Loucy (cell line): ENCODE measurements at regions not wholly inside any gene's neighbourhood (a gene's known extent, or its start where the extent isn't known, plus 50 kb on each side); places are given as distances from the start of the nearest gene placed in this dataset.

ENCODE experiments used
- H2AFZ ChIP-seq: fragments of 200-600 bp; sonication (generic); 2 replicates; pipeline ENCODE4 v1.6.0; 2016; ENCODE audit warnings: antibody characterized with exemption, mild to moderate bottlenecking, low read length, moderate library complexity
- H3F3A ChIP-seq: fragments of 200-600 bp; 2 replicates; pipeline ENCODE4 v1.6.0; 2016; ENCODE audit warnings: antibody characterized with exemption, low read depth, mild to moderate bottlenecking
- H3K27me3 ChIP-seq: fragments of 200-600 bp; sonication (generic); 2 replicates; pipeline ENCODE4 v1.6.1; 2014; ENCODE audit warnings: low read length, mild to moderate bottlenecking; ENCODE audit not compliant: insufficient read depth, poor library complexity, severe bottlenecking
- H3K36me3 ChIP-seq: fragments of 200-600 bp; sonication (generic); 2 replicates; pipeline ENCODE4 v1.6.1; 2016; ENCODE audit warnings: low read length; ENCODE audit not compliant: insufficient read depth
- H3K4me1 ChIP-seq: fragments of 200-600 bp; sonication (generic); 2 replicates; pipeline ENCODE4 v1.5.1; 2014; ENCODE audit warnings: low read length, mild to moderate bottlenecking; ENCODE audit not compliant: insufficient read depth, poor library complexity, severe bottlenecking
- H3K4me2 ChIP-seq: fragments of 200-600 bp; sonication (generic); 2 replicates; pipeline ENCODE4 v1.6.0; 2014; ENCODE audit warnings: antibody characterized with exemption, low read length, low read depth, mild to moderate bottlenecking; ENCODE audit not compliant: poor library complexity, severe bottlenecking
- H3K4me3 ChIP-seq: fragments of 200-600 bp; sonication (generic); 2 replicates; pipeline ENCODE4 v1.5.1; 2014; ENCODE audit warnings: low read length, mild to moderate bottlenecking, mixed read lengths; ENCODE audit not compliant: poor library complexity, severe bottlenecking
- H3K79me2 ChIP-seq: fragments of 200-600 bp; sonication (generic); 2 replicates; pipeline ENCODE4 v1.6.1; 2014; ENCODE audit warnings: low read length; ENCODE audit not compliant: insufficient read depth
- H3K9ac ChIP-seq: fragments of 200-600 bp; sonication (generic); 2 replicates; pipeline ENCODE4 v1.6.0; 2014; ENCODE audit warnings: mild to moderate bottlenecking, low read depth, low read length, moderate library complexity; ENCODE audit not compliant: poor library complexity, severe bottlenecking
- H3K9me2 ChIP-seq: fragments of 200-600 bp; sonication (generic); replicated peaks from 2 replicates; pipeline ENCODE4 v1.6.1; 2016; ENCODE audit warnings: low read depth, low read length, mixed read lengths
- H3K9me3 ChIP-seq: fragments of 200-600 bp; sonication (generic); 2 replicates; pipeline ENCODE4 v1.6.1; 2014; ENCODE audit warnings: mild to moderate bottlenecking, antibody characterized with exemption, low read length, low read depth; ENCODE audit not compliant: insufficient read depth
- H4K20me1 ChIP-seq: fragments of 200-600 bp; sonication (generic); 2 replicates; pipeline ENCODE4 v1.6.0; 2014; ENCODE audit warnings: antibody characterized with exemption, low read length, mild to moderate bottlenecking; ENCODE audit not compliant: insufficient read depth, poor library complexity, severe bottlenecking
- CTCF ChIP-seq: fragments of 200-600 bp; sonication (generic); conservative IDR thresholded peaks from 2 replicates; pipeline ENCODE4 v1.5.1; 2014; ENCODE audit warnings: mild to moderate bottlenecking, antibody characterized with exemption, low read length
- EZH2phosphoT487 ChIP-seq: fragments of 200-600 bp; IDR thresholded peaks from 2 replicates; pipeline ENCODE4 v1.6.1; 2018; ENCODE audit warnings: antibody characterized with exemption, mild to moderate bottlenecking, moderate library complexity, borderline replicate concordance

- TF ChIP-seq EZH2phosphoT487 (no peak), CTCF (no peak)
- Histone ChIP-seq H3K4me1 (peaks cover 29% of the 10 kb centered on the region), H3K9ac (no peak overlapping the region), H3K27me3 (no peaks in the 10 kb centered on the region), H3K79me2 (no peaks in the 10 kb centered on the region), H3K9me2 (no peaks in the 10 kb centered on the region), H2AFZ (0 out of 2 replicates have a peak overlapping the region, but pooled peaks have one; percentile 37), H4K20me1 (no peaks in the 10 kb centered on the region), H3K9me3 (no peaks in the 10 kb centered on the region), H3K4me2 (no peak overlapping the region), H3K36me3 (no peaks in the 10 kb centered on the region), H3F3A (no peaks in the 10 kb centered on the region), H3K4me3 (no peak overlapping the region)
Measured at GRCh38 chr13:30145709-30146367, 161.5 kb downstream of the KATNAL1 start.

- no peaks in the 10 kb centered on the region for H3K9me2 ChIP-seq
- H3K9me3 ChIP-seq = no peaks in the 10 kb centered on the region
- TF ChIP-seq CTCF (no peak), EZH2phosphoT487 (no peak)
- H4K20me1 ChIP-seq = no peaks in the 10 kb centered on the region
- no peak overlapping the region for H3K9ac ChIP-seq
- H3K4me3 ChIP-seq = no peak overlapping the region
- no peaks in the 10 kb centered on the region for H3K79me2 ChIP-seq
- peaks cover 23% of the 10 kb centered on the region for H3K4me1 ChIP-seq
- H3K36me3 ChIP-seq = no peaks in the 10 kb centered on the region
- no peak overlapping the region for H3K4me2 ChIP-seq
- H3K27me3 ChIP-seq = no peaks in the 10 kb centered on the region
- H2AFZ ChIP-seq = no peak overlapping the region
- no peaks in the 10 kb centered on the region for H3F3A ChIP-seq
Measured at GRCh38 chr13:30143666-30144400, 163.5 kb downstream of the KATNAL1 start.

- Histone ChIP-seq H2AFZ (no peak overlapping the region), H3K9me2 (no peaks in the 10 kb centered on the region), H3K27me3 (no peaks in the 10 kb centered on the region), H4K20me1 (no peaks in the 10 kb centered on the region), H3K4me2 (no peak overlapping the region), H3F3A (no peaks in the 10 kb centered on the region), H3K36me3 (no peaks in the 10 kb centered on the region), H3K9ac (no peak overlapping the region), H3K79me2 (no peaks in the 10 kb centered on the region), H3K4me3 (no peak overlapping the region), H3K4me1 (peaks cover 11% of the 10 kb centered on the region), H3K9me3 (no peaks in the 10 kb centered on the region)
- TF ChIP-seq EZH2phosphoT487 (no peak), CTCF (no peak)
Measured at GRCh38 chr13:30142486-30143211, 164.7 kb downstream of the KATNAL1 start.
